WI38 (cell line): ENCODE measurements at regions not wholly inside any gene's neighbourhood (a gene's known extent, or its start where the extent isn't known, plus 50 kb on each side); places are given as distances from the start of the nearest gene placed in this dataset.

ENCODE experiments used
- H3K4me3 ChIP-seq: 2 replicates; pipeline ENCODE4 v1.5.1; 2011; ENCODE audit warnings: low read depth, mild to moderate bottlenecking, control low read depth, low read length
- CTCF ChIP-seq: IDR thresholded peaks from 2 replicates; pipeline ENCODE4 v1.5.1; 2012; ENCODE audit warnings: low read depth, mild to moderate bottlenecking, control low read depth, low read length

GRCh38 chrX:115400960-115401359 lies 111.4 kb downstream of the LUZP4 start:
- H3K4me3 ChIP-seq, result no peak overlapping the region

GRCh38 chrX:115402299-115402698 lies 112.8 kb downstream of the LUZP4 start:
- no peak for TF ChIP-seq CTCF
- H3K4me3 ChIP-seq, result no peak overlapping the region

More at GRCh38 chrX:115400960-115401359, 111.4 kb downstream of the LUZP4 start:
- TF ChIP-seq CTCF, result no peak

- no peak overlapping the region for H3K4me3 ChIP-seq
- no peak for TF ChIP-seq CTCF
Measured at GRCh38 chrX:115408771-115409400, 119.4 kb downstream of the LUZP4 start.

- TF ChIP-seq CTCF, result no peak
- no peak overlapping the region for H3K4me3 ChIP-seq
Measured at GRCh38 chrX:115409551-115409950, 120.0 kb downstream of the LUZP4 start.

GRCh38 chrX:115410731-115411428 lies 121.4 kb downstream of the LUZP4 start:
- TF ChIP-seq CTCF, result no peak
- H3K4me3 ChIP-seq, result no peak overlapping the region

- H3K4me3 ChIP-seq, result peak overlapping the region; percentile 23
- TF ChIP-seq CTCF, result no peak
Measured at GRCh38 chrX:115413246-115413878, 123.8 kb downstream of the LUZP4 start.

- no peak for TF ChIP-seq CTCF
- H3K4me3 ChIP-seq, result no peak overlapping the region
Measured at GRCh38 chrX:115419069-115419468, 129.6 kb downstream of the LUZP4 start.
